ENCODE measurements at regions not wholly inside any gene's neighbourhood (a gene's known extent, or its start where the extent isn't known, plus 50 kb on each side); places are given as distances from the start of the nearest gene placed in this dataset.

- no peak for TF ChIP-seq EZH2 (IDR thresholded peaks at IDR 0.05; ENCODE audit: low read length, missing control alignments)
- TF ChIP-seq CTCF (conservative IDR thresholded peaks at IDR 0.05 in 1 of 2, IDR thresholded peaks at IDR 0.05 in 1 of 2; ENCODE audit: low read depth in 1 of 2, low read length in 2 of 2), result no peak
These were observed 242.7 kb downstream of the RRAGC start for GRCh38 chr1:38616846-38617245.

All from fibroblast of lung (primary cell).